ENCODE measurements at regions not wholly inside any gene's neighbourhood (a gene's known extent, or its start where the extent isn't known, plus 50 kb on each side); places are given as distances from the start of the nearest gene placed in this dataset.
"Not testable (repeated sequence)": the region's sequence is repeated elsewhere in the genome, so short reads cannot be mapped to it uniquely, and the experiment has no call there.

DNA sequence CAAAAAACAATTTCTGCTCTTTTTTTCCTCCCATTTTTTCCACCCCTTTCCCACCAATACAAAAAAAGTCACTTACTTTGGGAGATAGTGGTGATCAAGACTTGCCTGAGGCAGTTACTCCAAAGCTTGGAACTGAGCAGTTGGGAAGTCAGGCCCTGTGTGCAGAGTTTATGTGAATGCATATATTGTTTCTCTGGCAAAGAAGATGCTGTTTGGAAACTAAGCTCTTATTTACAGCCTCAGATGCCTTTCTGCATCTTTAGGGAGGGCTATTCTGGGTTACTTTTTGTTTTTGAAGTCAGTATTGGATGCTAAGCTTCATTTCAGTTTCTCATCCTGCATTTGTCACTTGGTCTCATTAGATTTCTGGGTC is 136.3 kb downstream of the ZNF330 start:
- Histone ChIP-seq H3F3A (ENCODE audit: control insufficient read depth, insufficient read depth) (no peaks in the 10 kb centered on the region), H3K4me3 (ENCODE audit: low read length) (no peak overlapping the region), H4K20me1 (ENCODE audit: control insufficient read depth, insufficient read depth, low read depth, low read length) (no peaks in the 10 kb centered on the region), H3K9me2 (replicated peaks; ENCODE audit: control insufficient read depth, low read length) (no peaks in the 10 kb centered on the region), H3K4me1 (ENCODE audit: control insufficient read depth, low read length) (no peaks in the 10 kb centered on the region), H3K36me3 (ENCODE audit: control insufficient read depth, low read length) (no peaks in the 10 kb centered on the region), H3K79me2 (ENCODE audit: control insufficient read depth, low read length) (no peaks in the 10 kb centered on the region), H3K27me3 (ENCODE audit: control insufficient read depth, low read length) (no peaks in the 10 kb centered on the region), H3K9me3 (ENCODE audit: control insufficient read depth, insufficient read depth, low read length) (no peaks in the 10 kb centered on the region), H3K4me2 (ENCODE audit: low read length) (no peak overlapping the region), H3K27ac (ENCODE audit: low read depth, low read length) (no peak overlapping the region)
- no peak for TF ChIP-seq EZH2phosphoT487 (IDR thresholded peaks at IDR 0.05; ENCODE audit: borderline replicate concordance, low read length)
- TF ChIP-seq, protein P1, sequence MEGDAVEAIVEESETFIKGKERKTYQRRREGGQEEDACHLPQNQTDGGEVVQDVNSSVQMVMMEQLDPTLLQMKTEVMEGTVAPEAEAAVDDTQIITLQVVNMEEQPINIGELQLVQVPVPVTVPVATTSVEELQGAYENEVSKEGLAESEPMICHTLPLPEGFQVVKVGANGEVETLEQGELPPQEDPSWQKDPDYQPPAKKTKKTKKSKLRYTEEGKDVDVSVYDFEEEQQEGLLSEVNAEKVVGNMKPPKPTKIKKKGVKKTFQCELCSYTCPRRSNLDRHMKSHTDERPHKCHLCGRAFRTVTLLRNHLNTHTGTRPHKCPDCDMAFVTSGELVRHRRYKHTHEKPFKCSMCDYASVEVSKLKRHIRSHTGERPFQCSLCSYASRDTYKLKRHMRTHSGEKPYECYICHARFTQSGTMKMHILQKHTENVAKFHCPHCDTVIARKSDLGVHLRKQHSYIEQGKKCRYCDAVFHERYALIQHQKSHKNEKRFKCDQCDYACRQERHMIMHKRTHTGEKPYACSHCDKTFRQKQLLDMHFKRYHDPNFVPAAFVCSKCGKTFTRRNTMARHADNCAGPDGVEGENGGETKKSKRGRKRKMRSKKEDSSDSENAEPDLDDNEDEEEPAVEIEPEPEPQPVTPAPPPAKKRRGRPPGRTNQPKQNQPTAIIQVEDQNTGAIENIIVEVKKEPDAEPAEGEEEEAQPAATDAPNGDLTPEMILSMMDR (IDR thresholded peaks at IDR 0.05; ENCODE audit: low read depth, low read length, poor library complexity, severe bottlenecking): no peak

DNA sequence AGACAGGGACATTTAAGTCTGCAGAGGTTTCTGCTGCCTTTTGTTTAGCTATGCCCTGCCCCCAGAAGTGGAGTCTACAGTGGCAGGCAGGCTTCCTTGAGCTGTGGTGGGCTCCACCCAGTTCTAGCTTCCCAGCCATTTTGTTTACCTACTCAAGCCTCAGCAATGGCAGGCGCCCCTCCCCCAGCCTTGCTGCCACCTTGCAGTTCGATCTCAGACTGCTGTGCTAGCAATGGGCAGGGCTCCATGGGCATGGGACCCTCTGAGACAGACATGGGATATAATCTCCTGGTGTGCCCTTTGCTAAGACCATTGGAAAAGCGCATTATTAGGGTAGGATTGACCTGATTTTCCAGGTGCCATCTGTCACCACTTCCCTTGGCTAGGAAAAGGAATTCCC is 147.5 kb downstream of the ZNF330 start:
- H3K27me3 ChIP-seq (ENCODE audit: control insufficient read depth, low read length); H3K27ac ChIP-seq (ENCODE audit: low read depth, low read length); H3K9me3 ChIP-seq (ENCODE audit: control insufficient read depth, insufficient read depth, low read length); H3K4me2 ChIP-seq (ENCODE audit: low read length); H3K4me3 ChIP-seq (ENCODE audit: low read length); H3F3A ChIP-seq (ENCODE audit: control insufficient read depth, insufficient read depth); H3K9me2 ChIP-seq (replicated peaks; ENCODE audit: control insufficient read depth, low read length); H3K36me3 ChIP-seq (ENCODE audit: control insufficient read depth, low read length); H3K79me2 ChIP-seq (ENCODE audit: control insufficient read depth, low read length); H3K4me1 ChIP-seq (ENCODE audit: control insufficient read depth, low read length); H4K20me1 ChIP-seq (ENCODE audit: control insufficient read depth, insufficient read depth, low read depth, low read length): not testable (repeated sequence)

DNA sequence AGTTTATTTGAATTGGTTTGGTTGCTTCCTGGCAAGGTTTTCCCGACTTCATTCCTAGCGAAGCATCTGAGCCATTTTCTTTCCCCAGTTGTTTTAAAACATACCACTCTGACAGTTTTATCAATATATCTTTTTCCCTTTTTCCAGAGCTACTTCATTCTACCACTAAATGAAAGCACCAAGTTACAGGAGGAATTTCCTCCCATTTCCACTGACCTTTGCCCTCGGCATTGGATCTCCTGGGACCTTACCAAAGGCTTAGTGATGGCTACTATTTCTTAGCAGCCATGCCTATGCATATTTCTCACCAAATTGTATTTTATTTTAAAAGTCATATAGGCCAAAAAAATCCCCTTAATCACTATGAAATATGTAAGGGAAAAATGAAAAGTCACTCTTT is 150.5 kb downstream of the ZNF330 start:
- Histone ChIP-seq H4K20me1 (ENCODE audit: control insufficient read depth, insufficient read depth, low read depth, low read length) (no peaks in the 10 kb centered on the region), H3K4me1 (ENCODE audit: control insufficient read depth, low read length) (no peaks in the 10 kb centered on the region), H3K79me2 (ENCODE audit: control insufficient read depth, low read length) (no peaks in the 10 kb centered on the region), H3K9me3 (ENCODE audit: control insufficient read depth, insufficient read depth, low read length) (no peaks in the 10 kb centered on the region), H3K4me3 (ENCODE audit: low read length) (no peak overlapping the region), H3K27me3 (ENCODE audit: control insufficient read depth, low read length) (no peaks in the 10 kb centered on the region), H3K27ac (ENCODE audit: low read depth, low read length) (no peak overlapping the region), H3F3A (ENCODE audit: control insufficient read depth, insufficient read depth) (no peaks in the 10 kb centered on the region), H3K4me2 (ENCODE audit: low read length) (no peak overlapping the region), H3K36me3 (ENCODE audit: control insufficient read depth, low read length) (no peaks in the 10 kb centered on the region), H3K9me2 (replicated peaks; ENCODE audit: control insufficient read depth, low read length) (no peaks in the 10 kb centered on the region)
- TF ChIP-seq EZH2phosphoT487 (IDR thresholded peaks at IDR 0.05; ENCODE audit: borderline replicate concordance, low read length): no peak
- TF ChIP-seq, protein P1 (IDR thresholded peaks at IDR 0.05; ENCODE audit: low read depth, low read length, poor library complexity, severe bottlenecking): no peak

DNA sequence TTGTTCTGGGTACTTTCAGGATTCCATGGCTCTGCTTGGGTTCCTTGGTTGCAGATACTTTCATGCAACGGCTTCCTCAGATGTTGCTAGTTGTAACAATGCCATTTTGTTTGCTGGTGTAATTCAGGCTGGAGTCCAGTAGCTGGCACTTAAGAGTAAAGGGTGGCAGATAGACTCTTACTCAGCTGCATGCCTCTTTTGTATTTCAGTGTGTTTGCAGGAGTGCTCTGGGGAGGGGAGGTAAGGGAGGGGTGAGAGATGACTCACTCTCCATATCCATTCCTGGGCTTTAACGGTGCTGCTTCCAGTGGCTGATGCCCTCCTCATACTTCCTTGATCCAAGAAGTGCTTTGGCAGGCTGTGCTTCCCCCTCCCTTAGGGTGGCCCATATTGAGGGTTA is 155.2 kb downstream of the ZNF330 start:
- Histone ChIP-seq H3K9me2 (replicated peaks; ENCODE audit: control insufficient read depth, low read length) (no peaks in the 10 kb centered on the region), H4K20me1 (ENCODE audit: control insufficient read depth, insufficient read depth, low read depth, low read length) (no peaks in the 10 kb centered on the region)
- TF ChIP-seq, protein P1 (IDR thresholded peaks at IDR 0.05; ENCODE audit: low read depth, low read length, poor library complexity, severe bottlenecking): no peak
- no peak for TF ChIP-seq EZH2phosphoT487 (IDR thresholded peaks at IDR 0.05; ENCODE audit: borderline replicate concordance, low read length)

More for the DNA sequence above, 155.2 kb downstream of the ZNF330 start:
- no peak overlapping the region for H3K4me2 ChIP-seq (ENCODE audit: low read length)
- H3K4me1 ChIP-seq (ENCODE audit: control insufficient read depth, low read length): no peaks in the 10 kb centered on the region
- no peaks in the 10 kb centered on the region for H3K79me2 ChIP-seq (ENCODE audit: control insufficient read depth, low read length)
- no peaks in the 10 kb centered on the region for H3K27me3 ChIP-seq (ENCODE audit: control insufficient read depth, low read length)
- H3K4me3 ChIP-seq (ENCODE audit: low read length): no peak overlapping the region
- no peak overlapping the region for H3K27ac ChIP-seq (ENCODE audit: low read depth, low read length)
- H3K9me3 ChIP-seq (ENCODE audit: control insufficient read depth, insufficient read depth, low read length): no peaks in the 10 kb centered on the region
- H3F3A ChIP-seq (ENCODE audit: control insufficient read depth, insufficient read depth): no peaks in the 10 kb centered on the region
- no peaks in the 10 kb centered on the region for H3K36me3 ChIP-seq (ENCODE audit: control insufficient read depth, low read length)
